OCI-LY7 (cell line): ENCODE measurements at regions not wholly inside any gene's neighbourhood (a gene's known extent, or its start where the extent isn't known, plus 50 kb on each side); places are given as distances from the start of the nearest gene placed in this dataset.

Experiments used
- BruUV-seq: library from RNA; stranded (reverse); fragments of 400-500 nt; replicated peaks from 2 replicates; lab custom pipeline; 2021; lab: Mats Ljungman, UMichigan
- CTCF ChIA-PET: fragments of 300-600 bp; sonication (Branson Sonifier 250); formaldehyde crosslinking; loops from one replicate; lab custom pipeline; 2022; ENCODE audit warnings: antibody characterized with exemption; ENCODE audit not compliant: unreplicated experiment; lab: Charles Lee
- POLR2A ChIA-PET: fragments of 300-600 bp; sonication (Branson Sonifier 250); formaldehyde crosslinking; loops from one replicate; lab custom pipeline; 2022; ENCODE audit warnings: antibody characterized with exemption; lab: Charles Lee
- DNase-seq: peaks from one replicate; pipeline ENCODE4 v3.0.0-alpha.2; 2015; ENCODE audit warnings: low spot score
- H2AFZ ChIP-seq: fragments of 200-600 bp; sonication (generic), shearing (Covaris generic); 2 replicates; pipeline ENCODE4 v1.6.1; 2014; ENCODE audit warnings: mild to moderate bottlenecking, antibody characterized with exemption, low read length, moderate library complexity
- H3K27ac ChIP-seq: fragments of 200-600 bp; sonication (generic); 2 replicates; pipeline ENCODE4 v1.5.1; 2014; ENCODE audit warnings: mixed run types, low read depth, mild to moderate bottlenecking, moderate library complexity, low read length, inconsistent platforms; ENCODE audit not compliant: poor library complexity, severe bottlenecking
- H3K36me3 ChIP-seq: fragments of 200-600 bp; sonication (generic); 2 replicates; pipeline ENCODE4 v1.6.1; 2014; ENCODE audit warnings: mild to moderate bottlenecking, antibody characterized with exemption, low read length, moderate library complexity, mixed read lengths; ENCODE audit not compliant: insufficient read depth
- H3K4me1 ChIP-seq: fragments of 200-600 bp; sonication (generic); 2 replicates; pipeline ENCODE4 v1.5.1; 2014; ENCODE audit warnings: mild to moderate bottlenecking, low read length; ENCODE audit not compliant: insufficient read depth, poor library complexity, severe bottlenecking
- H3K4me2 ChIP-seq: fragments of 200-600 bp; sonication (generic); 2 replicates; pipeline ENCODE4 v1.6.1; 2014; ENCODE audit warnings: mild to moderate bottlenecking, low read length
- H3K4me3 ChIP-seq: fragments of 200-600 bp; sonication (generic); 2 replicates; pipeline ENCODE4 v1.5.1; 2014; ENCODE audit warnings: mild to moderate bottlenecking, low read depth, low read length; ENCODE audit not compliant: poor library complexity, severe bottlenecking
- H3K79me2 ChIP-seq: fragments of 200-600 bp; sonication (generic); 2 replicates; pipeline ENCODE4 v1.6.1; 2016; ENCODE audit warnings: low read depth, mild to moderate bottlenecking, low read length, moderate library complexity, mixed read lengths; ENCODE audit not compliant: insufficient read depth
- H3K9me2 ChIP-seq: fragments of 200-600 bp; sonication (generic); 2 replicates; pipeline ENCODE4 v1.6.1; 2016; ENCODE audit warnings: mild to moderate bottlenecking, low read length, mixed read lengths; ENCODE audit not compliant: insufficient read depth
- H3K9me3 ChIP-seq: fragments of 200-600 bp; sonication (generic); 2 replicates; pipeline ENCODE4 v1.6.1; 2014; ENCODE audit warnings: mild to moderate bottlenecking, mixed run types, low read length, mixed read lengths
- H4K20me1 ChIP-seq: fragments of 200-600 bp; sonication (generic); 2 replicates; pipeline ENCODE4 v1.6.1; 2014; ENCODE audit warnings: mild to moderate bottlenecking, antibody characterized with exemption, low read length, moderate library complexity, mixed read lengths; ENCODE audit not compliant: insufficient read depth
- EZH2phosphoT487 ChIP-seq: fragments of 200-600 bp; sonication (generic); IDR thresholded peaks from 2 replicates; pipeline ENCODE4 v1.6.1; 2018; ENCODE audit warnings: low read depth, borderline replicate concordance, mild to moderate bottlenecking, mixed run types, antibody characterized with exemption, low read length, moderate library complexity, mixed read lengths
- intact Hi-C: fragments of 100-400 bp; cut with micrococcal nuclease; formaldehyde crosslinking; loops from one replicate; pipeline ENCODE4 v1.10.0; 2022; ENCODE audit not compliant: unreplicated experiment
- TF ChIP-seq, protein P1 (sequence below): fragments of 200-600 bp; sonication (generic); conservative IDR thresholded peaks from 2 replicates; pipeline ENCODE4 v1.5.1; 2014; ENCODE audit warnings: mild to moderate bottlenecking, antibody characterized with exemption, low read length, moderate library complexity, mixed read lengths

- BruUV-seq: no TSS peak
- no peaks in the 10 kb centered on the region for H3K4me1 ChIP-seq
Observed at GRCh38 chr2:240215676-240216051, 75.2 kb upstream of the OTOS start.

GRCh38 chr2:240216167-240216566 lies 75.7 kb upstream of the OTOS start:
- no TSS peak for BruUV-seq
- Histone ChIP-seq H3K4me2 (no peak overlapping the region), H4K20me1 (no peaks in the 10 kb centered on the region), H3K4me1 (no peaks in the 10 kb centered on the region), H3K79me2 (no peaks in the 10 kb centered on the region), H3K27ac (no peak overlapping the region), H2AFZ (no peak overlapping the region), H3K36me3 (no peaks in the 10 kb centered on the region), H3K9me3 (no peaks in the 10 kb centered on the region), H3K9me2 (no peaks in the 10 kb centered on the region), H3K4me3 (no peak overlapping the region)
- no peak for DNase-seq
- POLR2A ChIA-PET: interaction anchor here (1.1 kb wide), 1 partner anchor 199 kb away, joined by 3 read pairs; no protein-coding TSS in a partner anchor
- CTCF ChIA-PET: no interaction called here
- TF ChIP-seq EZH2phosphoT487: no peak
- intact Hi-C loops: no loop called here

More at GRCh38 chr2:240215676-240216051, 75.2 kb upstream of the OTOS start:
- Histone ChIP-seq H3K4me2 (no peak overlapping the region), H3K27ac (no peak overlapping the region), H3K9me2 (no peaks in the 10 kb centered on the region), H4K20me1 (no peaks in the 10 kb centered on the region), H3K79me2 (no peaks in the 10 kb centered on the region), H3K4me3 (no peak overlapping the region), H3K9me3 (no peaks in the 10 kb centered on the region), H2AFZ (no peak overlapping the region), H3K36me3 (no peaks in the 10 kb centered on the region)
- CTCF ChIA-PET: no interaction called here
- TF ChIP-seq EZH2phosphoT487: no peak
- TF ChIP-seq, protein P1, sequence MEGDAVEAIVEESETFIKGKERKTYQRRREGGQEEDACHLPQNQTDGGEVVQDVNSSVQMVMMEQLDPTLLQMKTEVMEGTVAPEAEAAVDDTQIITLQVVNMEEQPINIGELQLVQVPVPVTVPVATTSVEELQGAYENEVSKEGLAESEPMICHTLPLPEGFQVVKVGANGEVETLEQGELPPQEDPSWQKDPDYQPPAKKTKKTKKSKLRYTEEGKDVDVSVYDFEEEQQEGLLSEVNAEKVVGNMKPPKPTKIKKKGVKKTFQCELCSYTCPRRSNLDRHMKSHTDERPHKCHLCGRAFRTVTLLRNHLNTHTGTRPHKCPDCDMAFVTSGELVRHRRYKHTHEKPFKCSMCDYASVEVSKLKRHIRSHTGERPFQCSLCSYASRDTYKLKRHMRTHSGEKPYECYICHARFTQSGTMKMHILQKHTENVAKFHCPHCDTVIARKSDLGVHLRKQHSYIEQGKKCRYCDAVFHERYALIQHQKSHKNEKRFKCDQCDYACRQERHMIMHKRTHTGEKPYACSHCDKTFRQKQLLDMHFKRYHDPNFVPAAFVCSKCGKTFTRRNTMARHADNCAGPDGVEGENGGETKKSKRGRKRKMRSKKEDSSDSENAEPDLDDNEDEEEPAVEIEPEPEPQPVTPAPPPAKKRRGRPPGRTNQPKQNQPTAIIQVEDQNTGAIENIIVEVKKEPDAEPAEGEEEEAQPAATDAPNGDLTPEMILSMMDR: no peak
- DNase-seq: no peak
- intact Hi-C loops: no loop called here
- POLR2A ChIA-PET: interaction anchor here (1.1 kb wide), 1 partner anchor 200 kb away, joined by 3 read pairs; no protein-coding TSS in a partner anchor

DNA sequence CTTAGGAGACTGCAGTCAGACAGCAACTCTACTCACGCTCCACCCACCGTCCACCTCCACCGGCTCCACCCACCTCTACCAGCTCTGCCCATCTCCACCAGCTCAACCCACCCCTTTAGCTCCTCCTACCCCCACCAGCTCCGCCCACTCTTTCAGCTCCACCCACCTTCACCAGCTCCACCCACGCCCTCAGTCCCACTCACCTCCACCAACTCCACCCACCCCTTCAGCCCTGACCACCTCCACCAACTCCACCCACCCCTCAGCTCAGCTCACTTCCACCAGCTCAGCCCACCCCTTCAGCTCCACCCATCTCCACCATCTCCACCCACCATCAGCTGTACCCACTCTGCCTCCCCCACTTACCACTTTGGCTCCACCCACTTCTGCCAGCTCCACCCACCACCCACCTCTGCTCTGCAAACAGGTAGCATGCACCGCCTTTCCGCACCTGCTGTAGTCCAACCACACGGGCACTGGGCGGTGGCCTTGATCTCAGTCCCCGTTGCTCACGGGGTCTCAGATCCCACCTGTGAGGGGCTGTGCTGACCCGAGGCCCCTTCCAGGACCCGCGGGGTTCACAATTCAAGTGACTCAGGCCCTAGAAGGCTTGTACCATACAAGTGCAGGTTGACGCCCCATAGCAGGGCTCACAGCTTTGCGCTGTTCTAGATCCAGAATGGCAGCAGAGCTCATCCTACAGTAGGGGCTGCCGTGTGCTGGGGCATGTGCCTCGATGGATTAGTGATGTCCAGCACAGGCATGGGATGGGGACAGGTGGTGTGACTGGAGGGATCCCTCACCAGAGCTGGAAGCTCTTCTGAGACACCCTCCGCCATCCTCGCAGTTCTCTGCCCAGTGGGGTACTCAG lies 77.2 kb upstream of the OTOS start:
- H2AFZ ChIP-seq: no peak overlapping the region
- TF ChIP-seq, protein P1: no peak
- no peak for TF ChIP-seq EZH2phosphoT487
- no peaks in the 10 kb centered on the region for H3K9me2 ChIP-seq
- no peaks in the 10 kb centered on the region for H4K20me1 ChIP-seq
- H3K4me3 ChIP-seq: no peak overlapping the region
- H3K4me1 ChIP-seq: no peaks in the 10 kb centered on the region
- no peaks in the 10 kb centered on the region for H3K79me2 ChIP-seq
- no TSS peak for BruUV-seq
- ChIA-PET POLR2A (interaction anchor here (0.5 kb wide), 2 partner anchors 116 to 1235 kb away, joined by 3 to 5 read pairs; no protein-coding TSS in a partner anchor), CTCF (interaction anchor here (0.7 kb wide), 1 partner anchor 16 kb away, joined by 7 read pairs; no protein-coding TSS in a partner anchor)
- H3K4me2 ChIP-seq: no peak overlapping the region
- intact Hi-C loops: no loop called here
- no peak overlapping the region for H3K27ac ChIP-seq
- H3K9me3 ChIP-seq: no peaks in the 10 kb centered on the region
- no peaks in the 10 kb centered on the region for H3K36me3 ChIP-seq
- DNase-seq: peak; percentile 14
